Testis (tissue), 2 donors: ENCODE measurements at regions not wholly inside any gene's neighbourhood (a gene's known extent, or its start where the extent isn't known, plus 50 kb on each side); places are given as distances from the start of the nearest gene placed in this dataset.

ENCODE experiments used
- DNase-seq: peaks from one replicate; pipeline ENCODE4 v3.0.0-alpha.2; 2019
- H3K27ac ChIP-seq, 2 donors: fragments of 200-600 bp; sonication (generic); one replicate each; pipeline ENCODE4 v1.5.1; 2019
- H3K27me3 ChIP-seq: fragments of 200-600 bp; sonication (generic); one replicate; pipeline ENCODE4 v1.5.1; 2019
- H3K36me3 ChIP-seq: fragments of 200-600 bp; sonication (generic); one replicate; pipeline ENCODE4 v1.5.1; 2017; ENCODE audit warnings: low read depth; ENCODE audit errors: missing control alignments
- H3K4me1 ChIP-seq: fragments of 200-600 bp; sonication (generic); one replicate; pipeline ENCODE4 v1.5.1; 2019
- H3K4me3 ChIP-seq, 2 donors: fragments of 200-600 bp; sonication (generic); one replicate each; pipeline ENCODE4 v1.5.1; 2017 to 2019
- H3K9me3 ChIP-seq: fragments of 200-600 bp; sonication (generic); one replicate; pipeline ENCODE4 v1.5.1; 2017
- POLR2A ChIP-seq: fragments of 450-650 bp; IDR thresholded peaks from one replicate; pipeline ENCODE4 v1.6.1; 2017; ENCODE audit warnings: antibody characterized with exemption, mild to moderate bottlenecking, moderate library complexity
- WGBS, 2 donors: methylation state at CpG; one replicate each; pipeline ENCODE4 v1.1.5; 2018; 5-methylcytosine and 5-hydroxymethylcytosine counted together
- intact Hi-C: fragments of 100-400 bp; cut with DNase I; formaldehyde crosslinking; loops from one replicate; pipeline ENCODE4 v1.15.1; 2023; ENCODE audit warnings: low total_unique reads
- TF ChIP-seq, protein P1 (sequence below), 3 experiments: fragments of 450-650 bp in 2 of 3; fragments of 200-600 bp in 1 of 3; sonication (generic) in 1 of 3; IDR thresholded peaks; one replicate each; pipeline ENCODE4 v1.5.1; 2016 to 2019; ENCODE audit warnings: antibody characterized with exemption in 3 of 3, mild to moderate bottlenecking in 2 of 3, moderate library complexity in 1 of 3

DNA sequence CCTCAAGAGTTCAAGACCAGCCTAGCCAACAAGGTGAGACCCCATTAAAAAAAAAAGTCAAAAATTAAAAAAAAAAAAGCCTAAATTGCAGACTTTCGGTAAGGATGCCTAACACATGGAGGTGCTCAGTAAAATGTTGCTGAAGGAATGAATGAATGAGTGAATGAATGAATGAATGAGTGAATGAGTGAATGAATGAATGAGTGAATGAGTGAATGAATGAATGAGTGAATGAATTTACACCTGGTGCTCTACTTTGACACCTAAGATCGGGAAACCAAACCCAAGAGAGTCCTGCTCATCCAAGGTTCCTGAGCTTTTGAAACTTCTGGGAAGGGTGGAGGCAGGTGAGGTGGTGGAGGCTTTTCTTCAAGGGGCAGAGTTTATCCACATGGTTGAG is 112.2 kb upstream of the LHX1 start:
- Histone ChIP-seq H3K27me3 (no peaks in the 10 kb centered on the region), H3K36me3 (no peaks in the 10 kb centered on the region), H3K4me3 (no peak overlapping the region), H3K9me3 (no peaks in the 10 kb centered on the region), H3K4me1 (no peaks in the 10 kb centered on the region), H3K27ac (no peak overlapping the region)
- 85 to 87% methylated on average over 2 of the region's 2 CpGs for WGBS, 2 donors
- DNase-seq: no peak
- TF ChIP-seq, protein P1, sequence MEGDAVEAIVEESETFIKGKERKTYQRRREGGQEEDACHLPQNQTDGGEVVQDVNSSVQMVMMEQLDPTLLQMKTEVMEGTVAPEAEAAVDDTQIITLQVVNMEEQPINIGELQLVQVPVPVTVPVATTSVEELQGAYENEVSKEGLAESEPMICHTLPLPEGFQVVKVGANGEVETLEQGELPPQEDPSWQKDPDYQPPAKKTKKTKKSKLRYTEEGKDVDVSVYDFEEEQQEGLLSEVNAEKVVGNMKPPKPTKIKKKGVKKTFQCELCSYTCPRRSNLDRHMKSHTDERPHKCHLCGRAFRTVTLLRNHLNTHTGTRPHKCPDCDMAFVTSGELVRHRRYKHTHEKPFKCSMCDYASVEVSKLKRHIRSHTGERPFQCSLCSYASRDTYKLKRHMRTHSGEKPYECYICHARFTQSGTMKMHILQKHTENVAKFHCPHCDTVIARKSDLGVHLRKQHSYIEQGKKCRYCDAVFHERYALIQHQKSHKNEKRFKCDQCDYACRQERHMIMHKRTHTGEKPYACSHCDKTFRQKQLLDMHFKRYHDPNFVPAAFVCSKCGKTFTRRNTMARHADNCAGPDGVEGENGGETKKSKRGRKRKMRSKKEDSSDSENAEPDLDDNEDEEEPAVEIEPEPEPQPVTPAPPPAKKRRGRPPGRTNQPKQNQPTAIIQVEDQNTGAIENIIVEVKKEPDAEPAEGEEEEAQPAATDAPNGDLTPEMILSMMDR (IDR thresholded peaks at IDR 0.05): no peak
- no peak for TF ChIP-seq POLR2A
- intact Hi-C loops: no loop called here

- no peak overlapping the region for H3K4me3 ChIP-seq
- no peaks in the 10 kb centered on the region for H3K9me3 ChIP-seq
- no peaks in the 10 kb centered on the region for H3K4me1 ChIP-seq
- H3K27ac ChIP-seq: no peak overlapping the region
- TF ChIP-seq, protein P1 (IDR thresholded peaks at IDR 0.05): no peak
- no peak for TF ChIP-seq POLR2A
- intact Hi-C loops: no loop called here
- H3K27me3 ChIP-seq: no peaks in the 10 kb centered on the region
- DNase-seq: no peak
- H3K36me3 ChIP-seq: no peaks in the 10 kb centered on the region
- 62 to 80% methylated on average over 5 to 8 of the region's 8 CpGs for WGBS, 2 donors
These were observed 111.8 kb upstream of the LHX1 start for GRCh38 chr17:36825521-36825920.

DNA sequence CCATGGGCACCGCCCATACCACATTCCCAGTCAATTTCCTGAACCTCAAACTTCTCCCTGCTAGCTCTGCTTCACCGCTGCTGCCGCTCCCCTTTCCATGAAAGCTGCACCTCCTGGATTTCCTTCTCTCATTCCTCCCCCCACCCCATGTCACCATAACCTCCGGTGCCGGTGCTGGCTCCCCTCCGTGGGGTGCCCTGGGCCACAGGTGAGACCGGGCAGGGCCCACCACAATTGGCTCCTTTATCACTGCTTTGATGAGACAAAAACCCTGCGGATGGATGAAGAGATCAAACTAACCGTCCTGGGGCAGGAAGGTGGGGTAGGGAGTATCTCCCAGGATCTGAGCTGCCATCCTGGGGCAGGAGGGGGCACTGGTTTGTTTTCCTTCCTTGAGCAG is 111.3 kb upstream of the LHX1 start:
- H3K27ac ChIP-seq: no peak overlapping the region
- TF ChIP-seq POLR2A: no peak
- TF ChIP-seq, protein P1 (IDR thresholded peaks at IDR 0.05): no peak
- no peaks in the 10 kb centered on the region for H3K27me3 ChIP-seq
- intact Hi-C loops: no loop called here
- H3K9me3 ChIP-seq: no peaks in the 10 kb centered on the region
- DNase-seq: no peak
- WGBS, 2 donors: 71 to 76% methylated on average over 9 of the region's 9 CpGs
- H3K4me1 ChIP-seq: no peaks in the 10 kb centered on the region
- H3K4me3 ChIP-seq: no peak overlapping the region
- H3K36me3 ChIP-seq: no peaks in the 10 kb centered on the region

GRCh38 chr17:36827081-36827480 is 110.2 kb upstream of the LHX1 start:
- intact Hi-C loops: no loop called here
- Histone ChIP-seq H3K9me3 (no peaks in the 10 kb centered on the region), H3K36me3 (no peaks in the 10 kb centered on the region), H3K4me1 (no peaks in the 10 kb centered on the region), H3K27me3 (no peaks in the 10 kb centered on the region), H3K4me3 (no peak overlapping the region), H3K27ac (no peak overlapping the region)
- no peak for DNase-seq
- TF ChIP-seq, protein P1 (IDR thresholded peaks at IDR 0.05): no peak
- no peak for TF ChIP-seq POLR2A
- 53 to 67% methylated on average over 10 of the region's 10 CpGs for WGBS, 2 donors

DNA sequence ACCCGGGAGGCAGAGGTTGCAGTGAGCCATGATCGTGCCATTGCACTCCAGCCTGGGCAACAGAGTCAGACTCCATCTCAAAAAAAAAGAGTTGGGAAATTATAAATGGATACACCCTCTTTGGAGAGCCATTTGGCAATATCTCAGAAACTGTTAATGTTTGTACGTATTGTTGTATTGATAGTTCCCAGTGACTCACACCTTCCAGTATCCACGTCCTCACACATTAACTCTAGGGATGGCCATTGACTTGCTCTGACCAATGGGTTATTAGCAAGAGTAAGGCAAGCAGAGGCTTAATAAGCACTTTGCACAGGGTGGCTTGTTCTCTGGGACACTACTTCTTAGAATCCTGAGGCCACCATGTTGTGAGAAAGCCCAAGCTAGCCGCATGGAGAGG is 107.6 kb upstream of the LHX1 start:
- H3K4me3 ChIP-seq: no peak overlapping the region
- no peaks in the 10 kb centered on the region for H3K9me3 ChIP-seq
- H3K36me3 ChIP-seq: no peaks in the 10 kb centered on the region
- TF ChIP-seq, protein P1 (IDR thresholded peaks at IDR 0.05): no peak
- no peaks in the 10 kb centered on the region for H3K4me1 ChIP-seq
- intact Hi-C loops: no loop called here
- 84 to 91% methylated on average over 5 of the region's 5 CpGs for whole genome bisulfite sequencing, 2 donors
- no peak for DNase-seq
- H3K27me3 ChIP-seq: no peaks in the 10 kb centered on the region
- no peak overlapping the region for H3K27ac ChIP-seq
